B cell (primary cell): ENCODE measurements at regions not wholly inside any gene's neighbourhood (a gene's known extent, or its start where the extent isn't known, plus 50 kb on each side); places are given as distances from the start of the nearest gene placed in this dataset.

Source experiments
- ATAC-seq: fragments of 200-7000 bp; cut with Tn5 transposase; one replicate; pipeline ENCODE4 v1.10.0; 2021; ENCODE audit warnings: low read depth, mild to moderate bottlenecking, moderate number of reproducible peaks, moderate library complexity
- CTCF ChIA-PET: fragments of 350-600 bp; sonication (Branson Sonifier 250); formaldehyde crosslinking; loops from one replicate; lab custom pipeline; 2021; ENCODE audit warnings: antibody characterized with exemption, inconsistent platforms; lab: Charles Lee
- POLR2A ChIA-PET: fragments of 350-600 bp; sonication (Branson Sonifier 250); formaldehyde crosslinking; loops from one replicate; lab custom pipeline; 2021; ENCODE audit warnings: antibody characterized with exemption; lab: Charles Lee
- DNase-seq: peaks from one replicate; pipeline ENCODE4 v3.0.0; 2013
- H2AFZ ChIP-seq: 2 replicates; pipeline ENCODE4 v1.6.1; 2012; ENCODE audit warnings: mild to moderate bottlenecking, low read depth, low read length; ENCODE audit not compliant: insufficient read depth, poor library complexity, severe bottlenecking
- H3K27ac ChIP-seq, 2 donors: 1 replicate in 1 of 2; 2 replicates in 1 of 2; pipeline ENCODE4 v1.5.1; 2012 to 2013; ENCODE audit warnings: low read length in 2 of 2, mild to moderate bottlenecking in 2 of 2, moderate library complexity in 1 of 2
- H3K27me3 ChIP-seq, 4 experiments: fragments of 200-600 bp in 1 of 4; sonication (generic) in 1 of 4; replicated peaks in 1 of 4; 1 replicate in 2 of 4; 2 replicates in 2 of 4; pipeline versions ENCODE4 v1.6.1 to v1.7.0; 2013 to 2016; ENCODE audit warnings: low read length in 3 of 4, mild to moderate bottlenecking in 2 of 4, mixed read lengths in 1 of 4, moderate library complexity in 1 of 4; ENCODE audit not compliant: insufficient read depth in 4 of 4, control insufficient read depth in 3 of 4; ENCODE audit errors: control extremely low read depth in 1 of 4
- H3K36me3 ChIP-seq, 2 experiments: replicated peaks in 1 of 2; 1 replicate in 1 of 2; 2 replicates in 1 of 2; pipeline versions ENCODE4 v1.6.1 to v1.7.1; 2013; ENCODE audit warnings: low read length in 1 of 2; ENCODE audit not compliant: insufficient read depth in 2 of 2, control insufficient read depth in 1 of 2; ENCODE audit errors: control extremely low read depth in 1 of 2, extremely low read depth in 1 of 2
- H3K4me1 ChIP-seq, 2 donors: fragments of 200-600 bp in 1 of 2; sonication (generic) in 1 of 2; 1 replicate in 1 of 2; 2 replicates in 1 of 2; pipeline versions ENCODE4 v1.5.1 to v1.6.1; 2013 to 2017; ENCODE audit warnings: low read length in 2 of 2; ENCODE audit not compliant: control insufficient read depth in 2 of 2, insufficient read depth in 2 of 2
- H3K4me2 ChIP-seq: replicated peaks from 2 replicates; pipeline ENCODE3; 2012; ENCODE audit warnings: mild to moderate bottlenecking, low read depth, low read length; ENCODE audit not compliant: poor library complexity, severe bottlenecking
- H3K4me3 ChIP-seq, 5 experiments: fragments of 200-600 bp in 1 of 5; sonication (generic) in 1 of 5; 1 replicate in 3 of 5; 2 replicates in 2 of 5; pipeline versions ENCODE4 v1.5.1 to v1.7.0; 2011 to 2016; ENCODE audit warnings: low read length in 4 of 5, mild to moderate bottlenecking in 4 of 5, low read depth in 2 of 5, control low read depth in 1 of 5, moderate library complexity in 1 of 5; ENCODE audit not compliant: insufficient read depth in 1 of 5; ENCODE audit errors: control extremely low read depth in 1 of 5, extremely low read depth in 1 of 5
- H3K79me2 ChIP-seq: fragments of 200-600 bp; sonication (generic); one replicate; pipeline ENCODE4 v1.6.0; 2016; ENCODE audit warnings: low read length; ENCODE audit not compliant: control insufficient read depth, insufficient read depth
- H3K9ac ChIP-seq: fragments of 200-600 bp; sonication (generic); 2 replicates; pipeline ENCODE4 v1.6.1; 2017; ENCODE audit warnings: mild to moderate bottlenecking, low read length, moderate library complexity
- H3K9me3 ChIP-seq, 3 donors: one replicate each; pipeline versions ENCODE4 v1.6.1 to v1.7.1; 2013; ENCODE audit warnings: low read length in 2 of 3; ENCODE audit not compliant: control insufficient read depth in 2 of 3, insufficient read depth in 1 of 3; ENCODE audit errors: control extremely low read depth in 1 of 3
- H4K20me1 ChIP-seq: 2 replicates; pipeline ENCODE4 v1.6.0; 2012; ENCODE audit warnings: mild to moderate bottlenecking, low read length; ENCODE audit not compliant: insufficient read depth, control insufficient read depth, poor library complexity, severe bottlenecking
- H3K27ac Mint-ChIP-seq: one replicate; pipeline ENCODE4 v1.8.0; 2021; ENCODE audit warnings: mixed read lengths
- H3K27me3 Mint-ChIP-seq: one replicate; pipeline ENCODE4 v1.8.0; 2021; ENCODE audit warnings: mixed read lengths
- H3K4me1 Mint-ChIP-seq: one replicate; pipeline ENCODE4 v1.8.0; 2021; ENCODE audit warnings: mixed read lengths
- H3K4me3 Mint-ChIP-seq: one replicate; pipeline ENCODE4 v1.8.0; 2021; ENCODE audit warnings: mixed read lengths
- H3K9me3 Mint-ChIP-seq: one replicate; pipeline ENCODE4 v1.8.0; 2022; ENCODE audit warnings: mixed read lengths; ENCODE audit not compliant: insufficient read depth
- EZH2 ChIP-seq: IDR thresholded peaks from 2 replicates; pipeline ENCODE4 v1.6.1; 2012; ENCODE audit warnings: borderline replicate concordance, low read depth, mild to moderate bottlenecking, moderate library complexity, low read length; ENCODE audit not compliant: insufficient read depth, poor library complexity, severe bottlenecking
- WGBS: methylation state at CpG from one replicate; pipeline ENCODE4 v1.1.5; 2013; ENCODE audit warnings: missing lambda C conversion rate; ENCODE audit not compliant: insufficient coverage; 5-methylcytosine and 5-hydroxymethylcytosine counted together
- intact Hi-C: fragments of 100-400 bp; cut with micrococcal nuclease; formaldehyde crosslinking; loops from one replicate; pipeline ENCODE4 v1.10.0; 2022
- TF ChIP-seq, protein P1 (sequence below): fragments of 200-600 bp; IDR thresholded peaks from one replicate; pipeline ENCODE4 v1.8.0; 2022; ENCODE audit warnings: antibody characterized with exemption, mild to moderate bottlenecking

DNA sequence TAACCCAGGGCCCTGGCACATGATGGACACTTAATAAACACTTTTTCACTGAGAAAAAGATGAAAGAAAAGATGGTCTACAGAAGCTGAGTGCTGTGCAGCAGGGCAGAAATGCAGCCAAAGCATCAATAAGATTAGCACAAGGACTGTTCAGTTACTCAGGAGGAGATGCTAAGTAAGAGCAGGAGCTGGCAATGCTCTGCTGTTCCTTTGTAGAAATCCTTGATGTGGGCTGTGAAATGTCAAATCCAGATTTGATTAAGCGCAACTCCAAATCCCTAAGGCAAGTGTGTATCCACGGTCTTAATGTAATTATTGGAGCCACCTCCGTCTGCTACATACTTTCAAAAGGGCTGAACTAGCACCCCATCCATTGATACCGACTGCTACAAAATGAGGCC lies 151.8 kb upstream of the BTG1 start:
- ATAC-seq = no peak
- 89% methylated on average over 3 of the region's 4 CpGs for WGBS

DNA sequence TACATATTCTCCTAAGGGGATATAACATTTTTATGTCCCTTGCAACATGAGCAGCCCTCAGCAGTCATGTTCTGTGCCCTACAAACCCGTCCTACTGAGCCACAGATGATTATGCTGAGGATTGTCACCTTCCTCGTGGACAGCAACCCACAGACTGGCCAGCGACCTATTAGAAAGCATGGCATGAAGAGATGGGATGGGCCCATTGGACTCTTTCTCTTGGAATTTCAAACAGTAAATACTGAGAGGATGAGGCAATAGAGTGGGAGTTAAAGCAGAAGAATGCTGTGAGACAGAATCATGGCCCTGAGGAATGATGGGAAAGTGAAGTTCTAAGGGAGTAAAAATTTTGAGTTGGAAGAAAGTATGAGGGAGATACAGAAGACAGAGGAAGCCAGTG lies 149.9 kb upstream of the BTG1 start:
- no peak for TF ChIP-seq EZH2
- TF ChIP-seq, protein P1, sequence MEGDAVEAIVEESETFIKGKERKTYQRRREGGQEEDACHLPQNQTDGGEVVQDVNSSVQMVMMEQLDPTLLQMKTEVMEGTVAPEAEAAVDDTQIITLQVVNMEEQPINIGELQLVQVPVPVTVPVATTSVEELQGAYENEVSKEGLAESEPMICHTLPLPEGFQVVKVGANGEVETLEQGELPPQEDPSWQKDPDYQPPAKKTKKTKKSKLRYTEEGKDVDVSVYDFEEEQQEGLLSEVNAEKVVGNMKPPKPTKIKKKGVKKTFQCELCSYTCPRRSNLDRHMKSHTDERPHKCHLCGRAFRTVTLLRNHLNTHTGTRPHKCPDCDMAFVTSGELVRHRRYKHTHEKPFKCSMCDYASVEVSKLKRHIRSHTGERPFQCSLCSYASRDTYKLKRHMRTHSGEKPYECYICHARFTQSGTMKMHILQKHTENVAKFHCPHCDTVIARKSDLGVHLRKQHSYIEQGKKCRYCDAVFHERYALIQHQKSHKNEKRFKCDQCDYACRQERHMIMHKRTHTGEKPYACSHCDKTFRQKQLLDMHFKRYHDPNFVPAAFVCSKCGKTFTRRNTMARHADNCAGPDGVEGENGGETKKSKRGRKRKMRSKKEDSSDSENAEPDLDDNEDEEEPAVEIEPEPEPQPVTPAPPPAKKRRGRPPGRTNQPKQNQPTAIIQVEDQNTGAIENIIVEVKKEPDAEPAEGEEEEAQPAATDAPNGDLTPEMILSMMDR = no peak
- H3K9me3 Mint-ChIP-seq = no peaks in the 10 kb centered on the region
- Histone ChIP-seq H3K27me3 (no peaks in the 10 kb centered on the region), H3K79me2 (peaks cover 8% of the 10 kb centered on the region), H2AFZ (no peak overlapping the region), H3K27ac (no peak overlapping the region), H3K9ac (no peak overlapping the region), H3K36me3 (no peaks in the 10 kb centered on the region), H4K20me1 (no peaks in the 10 kb centered on the region), H3K4me2 (no peak overlapping the region), H3K4me1 (peaks cover 21 to 24% of the 10 kb centered on the region in 2 donors), H3K4me3 (no peak overlapping the region), H3K9me3 (no peaks in the 10 kb centered on the region)
- H3K27ac Mint-ChIP-seq = no peak overlapping the region
- POLR2A ChIA-PET = no interaction called here
- WGBS = 93% methylated on average over 3 of the region's 3 CpGs
- CTCF ChIA-PET = no interaction called here
- ATAC-seq (no peak), DNase-seq (no peak)
- peaks cover 15% of the 10 kb centered on the region for H3K4me1 Mint-ChIP-seq
- H3K27me3 Mint-ChIP-seq = no peaks in the 10 kb centered on the region
- intact Hi-C loops = no loop called here
- no peak overlapping the region for H3K4me3 Mint-ChIP-seq

More for the DNA sequence above, 151.8 kb upstream of the BTG1 start:
- Histone ChIP-seq H3K27ac (no peak overlapping the region), H3K36me3 (no peaks in the 10 kb centered on the region), H2AFZ (peak overlapping the region; percentile 65), H3K79me2 (peaks cover 12% of the 10 kb centered on the region), H3K4me3 (no peak overlapping the region), H4K20me1 (no peaks in the 10 kb centered on the region), H3K9me3 (no peaks in the 10 kb centered on the region), H3K27me3 (no peaks in the 10 kb centered on the region), H3K9ac (no peak overlapping the region), H3K4me1 (peaks cover 26 to 29% of the 10 kb centered on the region in 2 donors), H3K4me2 (peak overlapping the region; percentile 49)
- Mint-ChIP-seq H3K9me3 (no peaks in the 10 kb centered on the region), H3K27ac (peak overlapping the region; percentile 79), H3K4me3 (peak overlapping the region; percentile 54), H3K27me3 (no peaks in the 10 kb centered on the region), H3K4me1 (peaks cover 18% of the 10 kb centered on the region)
- CTCF ChIA-PET = no interaction called here
- POLR2A ChIA-PET = interaction anchor here (1.4 kb wide), 1 partner anchor 152 kb away, joined by 5 read pairs; the partner anchor contains the start of gene BTG1
- TF ChIP-seq, protein P1 = no peak
- TF ChIP-seq EZH2 = no peak
- no peak for DNase-seq
- intact Hi-C loops = no loop called here
